HL-60 (cell line): ENCODE measurements at regions not wholly inside any gene's neighbourhood (a gene's known extent, or its start where the extent isn't known, plus 50 kb on each side); places are given as distances from the start of the nearest gene placed in this dataset.

Source experiments
- CTCF ChIP-seq: IDR thresholded peaks from one replicate; pipeline ENCODE4 v1.5.1; 2011; ENCODE audit warnings: low read length, control low read depth, inconsistent platforms; ENCODE audit not compliant: insufficient read depth
- POLR2AphosphoS5 ChIP-seq: IDR thresholded peaks from 2 replicates; pipeline ENCODE4 v1.6.1; 2012; ENCODE audit warnings: low read depth
- TF ChIP-seq, protein P1 (sequence below): IDR thresholded peaks from 2 replicates; pipeline ENCODE4 v1.6.1; 2012; ENCODE audit warnings: low read depth; ENCODE audit not compliant: insufficient replicate concordance

- TF ChIP-seq CTCF: no peak
- TF ChIP-seq POLR2AphosphoS5: no peak
- TF ChIP-seq, protein P1, sequence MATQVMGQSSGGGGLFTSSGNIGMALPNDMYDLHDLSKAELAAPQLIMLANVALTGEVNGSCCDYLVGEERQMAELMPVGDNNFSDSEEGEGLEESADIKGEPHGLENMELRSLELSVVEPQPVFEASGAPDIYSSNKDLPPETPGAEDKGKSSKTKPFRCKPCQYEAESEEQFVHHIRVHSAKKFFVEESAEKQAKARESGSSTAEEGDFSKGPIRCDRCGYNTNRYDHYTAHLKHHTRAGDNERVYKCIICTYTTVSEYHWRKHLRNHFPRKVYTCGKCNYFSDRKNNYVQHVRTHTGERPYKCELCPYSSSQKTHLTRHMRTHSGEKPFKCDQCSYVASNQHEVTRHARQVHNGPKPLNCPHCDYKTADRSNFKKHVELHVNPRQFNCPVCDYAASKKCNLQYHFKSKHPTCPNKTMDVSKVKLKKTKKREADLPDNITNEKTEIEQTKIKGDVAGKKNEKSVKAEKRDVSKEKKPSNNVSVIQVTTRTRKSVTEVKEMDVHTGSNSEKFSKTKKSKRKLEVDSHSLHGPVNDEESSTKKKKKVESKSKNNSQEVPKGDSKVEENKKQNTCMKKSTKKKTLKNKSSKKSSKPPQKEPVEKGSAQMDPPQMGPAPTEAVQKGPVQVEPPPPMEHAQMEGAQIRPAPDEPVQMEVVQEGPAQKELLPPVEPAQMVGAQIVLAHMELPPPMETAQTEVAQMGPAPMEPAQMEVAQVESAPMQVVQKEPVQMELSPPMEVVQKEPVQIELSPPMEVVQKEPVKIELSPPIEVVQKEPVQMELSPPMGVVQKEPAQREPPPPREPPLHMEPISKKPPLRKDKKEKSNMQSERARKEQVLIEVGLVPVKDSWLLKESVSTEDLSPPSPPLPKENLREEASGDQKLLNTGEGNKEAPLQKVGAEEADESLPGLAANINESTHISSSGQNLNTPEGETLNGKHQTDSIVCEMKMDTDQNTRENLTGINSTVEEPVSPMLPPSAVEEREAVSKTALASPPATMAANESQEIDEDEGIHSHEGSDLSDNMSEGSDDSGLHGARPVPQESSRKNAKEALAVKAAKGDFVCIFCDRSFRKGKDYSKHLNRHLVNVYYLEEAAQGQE: no peak
These were observed 738.2 kb downstream of the COL12A1 start for GRCh38 chr6:74467533-74468215.
